Left lung (tissue), 4 donors: ENCODE measurements at regions not wholly inside any gene's neighbourhood (a gene's known extent, or its start where the extent isn't known, plus 50 kb on each side); places are given as distances from the start of the nearest gene placed in this dataset.
"Not testable (repeated sequence)": the region's sequence is repeated elsewhere in the genome, so short reads cannot be mapped to it uniquely, and the experiment has no call there.

ENCODE experiments used
- ATAC-seq: fragments of 200-7000 bp; cut with Tn5 transposase; one replicate; pipeline ENCODE4 v1.9.1; 2020; ENCODE audit warnings: moderate library complexity
- DNase-seq, 4 donors: peaks; one replicate each; pipeline ENCODE4 v3.0.0-alpha.2; 2013 to 2020
- H3K27ac ChIP-seq, 2 donors: fragments of 200-600 bp; sonication (generic) in 1 of 2; one replicate each; pipeline versions ENCODE4 v1.5.0 to v1.8.0; 2020 to 2021
- H3K27me3 ChIP-seq, 2 donors: fragments of 200-600 bp; sonication (generic) in 1 of 2; one replicate each; pipeline versions ENCODE4 v1.5.0 to v1.8.0; 2020 to 2021
- H3K36me3 ChIP-seq, 2 donors: fragments of 200-600 bp; sonication (generic) in 1 of 2; one replicate each; pipeline versions ENCODE4 v1.5.0 to v1.8.0; 2020 to 2021
- H3K4me1 ChIP-seq, 2 donors: fragments of 200-600 bp; one replicate each; pipeline ENCODE4 v1.8.0; 2021
- H3K4me3 ChIP-seq, 2 donors: fragments of 200-600 bp; sonication (generic) in 1 of 2; one replicate each; pipeline versions ENCODE4 v1.5.0 to v1.8.0; 2020 to 2021; ENCODE audit warnings: mild to moderate bottlenecking in 1 of 2
- H3K9me3 ChIP-seq, 2 donors: fragments of 200-600 bp; sonication (generic) in 1 of 2; one replicate each; pipeline versions ENCODE4 v1.5.0 to v1.8.0; 2020 to 2021
- CTCF ChIP-seq, 2 donors: fragments of 200-600 bp; sonication (generic) in 1 of 2; IDR thresholded peaks; one replicate each; pipeline versions ENCODE4 v1.5.0 to v1.8.0; 2021; ENCODE audit warnings: antibody characterized with exemption in 2 of 2
- intact Hi-C, 2 donors: fragments of 100-400 bp; cut with DNase I; formaldehyde crosslinking; loops; one replicate each; pipeline versions ENCODE4 v1.11.2 to v1.14.2; 2022
- donor health status: DM: no; HTN: yes; CAD: no.
- donor health status: DM: no; HTN: no; CAD: no.

GRCh38 chr17:13843862-13844635, 225.3 kb upstream of the COX10 start:
- intact Hi-C loops, result no loop called here
- no peaks in the 10 kb centered on the region for H3K36me3 ChIP-seq
- no peaks in the 10 kb centered on the region for H3K27me3 ChIP-seq
- H3K4me1 ChIP-seq, result no peaks in the 10 kb centered on the region
- no peak for TF ChIP-seq CTCF (IDR thresholded peaks at IDR 0.05)
- no peak overlapping the region for H3K27ac ChIP-seq
- DNase-seq (no peak), ATAC-seq (no peak)
- peaks cover 0 to 3% of the 10 kb centered on the region in 2 donors for H3K9me3 ChIP-seq
- H3K4me3 ChIP-seq, result no peak overlapping the region

- H3K27ac ChIP-seq, result no peak overlapping the region
- intact Hi-C loops, result no loop called here
- no peak for ATAC-seq
- no peaks in the 10 kb centered on the region for H3K36me3 ChIP-seq
- no peak overlapping the region for H3K4me3 ChIP-seq
- no peak for DNase-seq
- H3K27me3 ChIP-seq, result no peaks in the 10 kb centered on the region
- H3K4me1 ChIP-seq, result no peaks in the 10 kb centered on the region
- TF ChIP-seq CTCF (IDR thresholded peaks at IDR 0.05), result no peak
- H3K9me3 ChIP-seq, result peaks cover 0 to 10% of the 10 kb centered on the region in 2 donors
Measured at GRCh38 chr17:13851889-13852288, 217.4 kb upstream of the COX10 start.

- H3K4me3 ChIP-seq, H3K27me3 ChIP-seq, intact Hi-C loops, DNase-seq, ATAC-seq, H3K4me1 ChIP-seq, H3K27ac ChIP-seq, H3K36me3 ChIP-seq: not testable (repeated sequence)
- peaks cover 0 to 12% of the 10 kb centered on the region in 2 donors for H3K9me3 ChIP-seq
Measured at GRCh38 chr17:13855730-13856129, 213.6 kb upstream of the COX10 start.

DNA sequence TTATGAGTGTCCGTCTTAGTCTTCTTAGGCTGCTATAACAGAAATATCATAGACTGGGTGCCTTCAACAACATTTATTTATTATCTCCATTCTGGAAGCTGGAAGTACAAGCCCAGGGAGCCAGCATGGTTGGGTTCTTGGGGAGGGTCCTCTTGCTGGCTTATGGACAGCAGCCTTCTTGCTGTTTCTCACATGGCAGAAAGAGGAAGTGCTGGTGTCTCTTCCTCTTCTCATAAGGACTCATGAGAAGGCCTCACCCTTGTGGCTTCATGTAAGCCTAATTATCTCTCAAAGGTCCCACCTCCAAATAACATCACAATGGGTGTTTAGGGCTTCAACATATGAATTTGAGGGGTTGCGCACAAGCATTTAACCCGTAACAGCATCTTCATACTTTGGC, 207.0 kb upstream of the COX10 start:
- no peak overlapping the region for H3K4me3 ChIP-seq
- no peaks in the 10 kb centered on the region for H3K4me1 ChIP-seq
- intact Hi-C loops, result no loop called here
- no peak for TF ChIP-seq CTCF (IDR thresholded peaks at IDR 0.05)
- no peaks in the 10 kb centered on the region for H3K27me3 ChIP-seq
- H3K9me3 ChIP-seq, result peaks cover 0 to 4% of the 10 kb centered on the region in 2 donors
- ATAC-seq (no peak), DNase-seq (no peak)
- no peaks in the 10 kb centered on the region for H3K36me3 ChIP-seq
- H3K27ac ChIP-seq, result no peak overlapping the region

GRCh38 chr17:13863436-13863835, 205.9 kb upstream of the COX10 start:
- Histone ChIP-seq H3K4me3 (no peak overlapping the region), H3K27me3 (no peaks in the 10 kb centered on the region), H3K4me1 (no peaks in the 10 kb centered on the region), H3K9me3 (peaks cover 0 to 4% of the 10 kb centered on the region in 2 donors), H3K36me3 (no peaks in the 10 kb centered on the region), H3K27ac (no peak overlapping the region)
- DNase-seq (no peak), ATAC-seq (no peak)
- intact Hi-C loops, result no loop called here
- no peak for TF ChIP-seq CTCF (IDR thresholded peaks at IDR 0.05)

DNA sequence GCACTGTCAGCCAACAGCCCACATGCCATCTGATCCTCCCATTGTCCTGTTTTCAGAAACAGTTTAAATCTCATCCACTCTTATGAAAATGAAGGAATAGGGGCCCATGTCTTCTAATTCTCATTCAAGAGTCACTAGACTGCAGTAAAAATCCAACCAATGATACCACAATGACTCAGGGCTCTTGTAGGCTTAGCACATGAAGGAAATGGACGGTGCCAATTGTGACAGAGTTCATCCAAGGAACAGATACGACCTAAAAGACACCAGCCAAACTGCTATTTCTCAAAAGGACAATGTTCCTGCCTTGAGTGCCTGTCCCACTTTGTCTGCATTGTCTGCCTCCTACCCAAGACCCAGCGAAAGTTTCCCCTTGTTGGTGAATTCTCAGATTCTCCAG, 204.8 kb upstream of the COX10 start:
- no peak for ATAC-seq
- intact Hi-C loops, result no loop called here
- H3K4me1 ChIP-seq, result no peaks in the 10 kb centered on the region

More for the DNA sequence above, 204.8 kb upstream of the COX10 start:
- no peak for DNase-seq
- Histone ChIP-seq H3K4me3 (no peak overlapping the region), H3K27ac (no peak overlapping the region), H3K9me3 (peaks cover 0 to 2% of the 10 kb centered on the region in 2 donors), H3K36me3 (no peaks in the 10 kb centered on the region), H3K27me3 (no peaks in the 10 kb centered on the region)
- TF ChIP-seq CTCF (IDR thresholded peaks at IDR 0.05), result no peak
